Neural crest cell (in vitro differentiated cells): ENCODE measurements at regions not wholly inside any gene's neighbourhood (a gene's known extent, or its start where the extent isn't known, plus 50 kb on each side); places are given as distances from the start of the nearest gene placed in this dataset.

Source experiments
- DNase-seq: peaks from one replicate; pipeline ENCODE4 v3.0.0; 2021; ENCODE audit warnings: low read depth, mixed read lengths, low spot score
- H3K27ac Mint-ChIP-seq: one replicate; pipeline ENCODE4 v1.8.0; 2021; ENCODE audit warnings: mild to moderate bottlenecking, mixed read lengths; ENCODE audit not compliant: unreplicated experiment
- H3K27me3 Mint-ChIP-seq: 2 replicates; pipeline ENCODE4 v1.8.0; 2021; ENCODE audit warnings: low read depth, mild to moderate bottlenecking, mixed read lengths
- H3K36me3 Mint-ChIP-seq: 2 replicates; pipeline ENCODE4 v1.8.0; 2021; ENCODE audit warnings: low read depth, mild to moderate bottlenecking, mixed read lengths
- H3K4me1 Mint-ChIP-seq: 2 replicates; pipeline ENCODE4 v1.8.0; 2021; ENCODE audit warnings: mixed read lengths
- H3K4me3 Mint-ChIP-seq: one replicate; pipeline ENCODE4 v1.8.0; 2021; ENCODE audit warnings: mild to moderate bottlenecking, mixed read lengths
- H3K9me3 Mint-ChIP-seq: 2 replicates; pipeline ENCODE4 v1.8.0; 2021; ENCODE audit warnings: mixed read lengths
- CTCF ChIP-seq: fragments of 200-600 bp; sonication (generic); conservative IDR thresholded peaks from 2 replicates; pipeline ENCODE4 v1.5.0; 2021; ENCODE audit warnings: antibody characterized with exemption, mild to moderate bottlenecking

- Mint-ChIP-seq H3K4me3 (no peak overlapping the region), H3K27me3 (no peaks in the 10 kb centered on the region), H3K27ac (no peak overlapping the region), H3K36me3 (peaks cover 19% of the 10 kb centered on the region), H3K9me3 (peaks cover 24% of the 10 kb centered on the region), H3K4me1 (no peaks in the 10 kb centered on the region)
- no peak for TF ChIP-seq CTCF
- no peak for DNase-seq
These were observed 425.7 kb downstream of the SIPA1L2 start for GRCh38 chr1:232204269-232204668.

- Mint-ChIP-seq H3K36me3 (peaks cover 19% of the 10 kb centered on the region), H3K9me3 (peaks cover 27% of the 10 kb centered on the region), H3K27me3 (no peaks in the 10 kb centered on the region), H3K27ac (no peak overlapping the region), H3K4me3 (no peak overlapping the region), H3K4me1 (no peaks in the 10 kb centered on the region)
- TF ChIP-seq CTCF = no peak
- DNase-seq = no peak
These were observed 428.9 kb downstream of the SIPA1L2 start for GRCh38 chr1:232201024-232201423.

- Mint-ChIP-seq H3K4me1 (no peaks in the 10 kb centered on the region), H3K36me3 (peaks cover 3% of the 10 kb centered on the region), H3K27ac (no peak overlapping the region), H3K27me3 (no peaks in the 10 kb centered on the region), H3K9me3 (peaks cover 12% of the 10 kb centered on the region), H3K4me3 (no peak overlapping the region)
- TF ChIP-seq CTCF = no peak
- no peak for DNase-seq
These were observed 433.9 kb downstream of the SIPA1L2 start for GRCh38 chr1:232196042-232196441.

GRCh38 chr1:232194424-232194823 lies 435.5 kb downstream of the SIPA1L2 start:
- no peak overlapping the region for H3K27ac Mint-ChIP-seq
- peaks cover 9% of the 10 kb centered on the region for H3K9me3 Mint-ChIP-seq
- no peak overlapping the region for H3K4me3 Mint-ChIP-seq
- no peak for TF ChIP-seq CTCF
- no peaks in the 10 kb centered on the region for H3K36me3 Mint-ChIP-seq
- H3K27me3 Mint-ChIP-seq = no peaks in the 10 kb centered on the region
- DNase-seq = no peak
- H3K4me1 Mint-ChIP-seq = no peaks in the 10 kb centered on the region

- H3K27me3 Mint-ChIP-seq = no peaks in the 10 kb centered on the region
- no peak overlapping the region for H3K4me3 Mint-ChIP-seq
- no peak for DNase-seq
- no peaks in the 10 kb centered on the region for H3K36me3 Mint-ChIP-seq
- H3K4me1 Mint-ChIP-seq = no peaks in the 10 kb centered on the region
- TF ChIP-seq CTCF = no peak
- H3K27ac Mint-ChIP-seq = no peak overlapping the region
- peaks cover 6% of the 10 kb centered on the region for H3K9me3 Mint-ChIP-seq
These were observed 436.5 kb downstream of the SIPA1L2 start for GRCh38 chr1:232193451-232193783.
